OCI-LY7 (cell line): ENCODE measurements at regions not wholly inside any gene's neighbourhood (a gene's known extent, or its start where the extent isn't known, plus 50 kb on each side); places are given as distances from the start of the nearest gene placed in this dataset.

ENCODE experiments used
- BruUV-seq: library from RNA; stranded (reverse); fragments of 400-500 nt; replicated peaks from 2 replicates; lab custom pipeline; 2021; lab: Mats Ljungman, UMichigan
- CTCF ChIA-PET: fragments of 300-600 bp; sonication (Branson Sonifier 250); formaldehyde crosslinking; loops from one replicate; lab custom pipeline; 2022; ENCODE audit warnings: antibody characterized with exemption; ENCODE audit not compliant: unreplicated experiment; lab: Charles Lee
- POLR2A ChIA-PET: fragments of 300-600 bp; sonication (Branson Sonifier 250); formaldehyde crosslinking; loops from one replicate; lab custom pipeline; 2022; ENCODE audit warnings: antibody characterized with exemption; lab: Charles Lee
- DNase-seq: peaks from one replicate; pipeline ENCODE4 v3.0.0-alpha.2; 2015; ENCODE audit warnings: low spot score
- H2AFZ ChIP-seq: fragments of 200-600 bp; sonication (generic), shearing (Covaris generic); 2 replicates; pipeline ENCODE4 v1.6.1; 2014; ENCODE audit warnings: mild to moderate bottlenecking, antibody characterized with exemption, low read length, moderate library complexity
- H3K27ac ChIP-seq: fragments of 200-600 bp; sonication (generic); 2 replicates; pipeline ENCODE4 v1.5.1; 2014; ENCODE audit warnings: mixed run types, low read depth, mild to moderate bottlenecking, moderate library complexity, low read length, inconsistent platforms; ENCODE audit not compliant: poor library complexity, severe bottlenecking
- H3K36me3 ChIP-seq: fragments of 200-600 bp; sonication (generic); 2 replicates; pipeline ENCODE4 v1.6.1; 2014; ENCODE audit warnings: mild to moderate bottlenecking, antibody characterized with exemption, low read length, moderate library complexity, mixed read lengths; ENCODE audit not compliant: insufficient read depth
- H3K4me1 ChIP-seq: fragments of 200-600 bp; sonication (generic); 2 replicates; pipeline ENCODE4 v1.5.1; 2014; ENCODE audit warnings: mild to moderate bottlenecking, low read length; ENCODE audit not compliant: insufficient read depth, poor library complexity, severe bottlenecking
- H3K4me2 ChIP-seq: fragments of 200-600 bp; sonication (generic); 2 replicates; pipeline ENCODE4 v1.6.1; 2014; ENCODE audit warnings: mild to moderate bottlenecking, low read length
- H3K4me3 ChIP-seq: fragments of 200-600 bp; sonication (generic); 2 replicates; pipeline ENCODE4 v1.5.1; 2014; ENCODE audit warnings: mild to moderate bottlenecking, low read depth, low read length; ENCODE audit not compliant: poor library complexity, severe bottlenecking
- H3K79me2 ChIP-seq: fragments of 200-600 bp; sonication (generic); 2 replicates; pipeline ENCODE4 v1.6.1; 2016; ENCODE audit warnings: low read depth, mild to moderate bottlenecking, low read length, moderate library complexity, mixed read lengths; ENCODE audit not compliant: insufficient read depth
- H3K9me2 ChIP-seq: fragments of 200-600 bp; sonication (generic); 2 replicates; pipeline ENCODE4 v1.6.1; 2016; ENCODE audit warnings: mild to moderate bottlenecking, low read length, mixed read lengths; ENCODE audit not compliant: insufficient read depth
- H3K9me3 ChIP-seq: fragments of 200-600 bp; sonication (generic); 2 replicates; pipeline ENCODE4 v1.6.1; 2014; ENCODE audit warnings: mild to moderate bottlenecking, mixed run types, low read length, mixed read lengths
- H4K20me1 ChIP-seq: fragments of 200-600 bp; sonication (generic); 2 replicates; pipeline ENCODE4 v1.6.1; 2014; ENCODE audit warnings: mild to moderate bottlenecking, antibody characterized with exemption, low read length, moderate library complexity, mixed read lengths; ENCODE audit not compliant: insufficient read depth
- EZH2phosphoT487 ChIP-seq: fragments of 200-600 bp; sonication (generic); IDR thresholded peaks from 2 replicates; pipeline ENCODE4 v1.6.1; 2018; ENCODE audit warnings: low read depth, borderline replicate concordance, mild to moderate bottlenecking, mixed run types, antibody characterized with exemption, low read length, moderate library complexity, mixed read lengths
- intact Hi-C: fragments of 100-400 bp; cut with micrococcal nuclease; formaldehyde crosslinking; loops from one replicate; pipeline ENCODE4 v1.10.0; 2022; ENCODE audit not compliant: unreplicated experiment
- TF ChIP-seq, protein P1 (sequence below): fragments of 200-600 bp; sonication (generic); conservative IDR thresholded peaks from 2 replicates; pipeline ENCODE4 v1.5.1; 2014; ENCODE audit warnings: mild to moderate bottlenecking, antibody characterized with exemption, low read length, moderate library complexity, mixed read lengths

DNA sequence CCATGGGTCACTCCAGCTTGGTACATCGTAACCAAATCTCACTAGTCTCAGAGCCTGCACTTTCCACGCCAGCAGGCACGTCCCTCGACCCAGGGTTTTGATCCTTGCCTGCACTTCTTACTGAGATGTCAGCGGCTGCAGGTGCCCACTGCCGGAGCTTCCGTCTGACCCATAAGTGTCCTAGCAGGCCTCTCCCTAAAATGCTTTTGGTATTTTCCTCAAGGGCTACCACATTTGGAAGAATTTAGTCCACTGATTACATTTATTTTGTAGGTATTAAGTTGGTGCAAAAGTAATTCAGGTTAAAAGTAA lies 175.0 kb upstream of the FBXO11 start:
- CTCF ChIA-PET = interaction anchor here (0.6 kb wide), 1 partner anchor 10 kb away, joined by 3 read pairs; no protein-coding TSS in a partner anchor
- Histone ChIP-seq H3K79me2 (no peaks in the 10 kb centered on the region), H3K4me1 (no peaks in the 10 kb centered on the region), H4K20me1 (no peaks in the 10 kb centered on the region), H3K4me2 (no peak overlapping the region), H2AFZ (no peak overlapping the region), H3K9me2 (no peaks in the 10 kb centered on the region), H3K9me3 (no peaks in the 10 kb centered on the region), H3K4me3 (no peak overlapping the region), H3K27ac (no peak overlapping the region), H3K36me3 (no peaks in the 10 kb centered on the region)
- no peak for TF ChIP-seq EZH2phosphoT487
- TF ChIP-seq, protein P1, sequence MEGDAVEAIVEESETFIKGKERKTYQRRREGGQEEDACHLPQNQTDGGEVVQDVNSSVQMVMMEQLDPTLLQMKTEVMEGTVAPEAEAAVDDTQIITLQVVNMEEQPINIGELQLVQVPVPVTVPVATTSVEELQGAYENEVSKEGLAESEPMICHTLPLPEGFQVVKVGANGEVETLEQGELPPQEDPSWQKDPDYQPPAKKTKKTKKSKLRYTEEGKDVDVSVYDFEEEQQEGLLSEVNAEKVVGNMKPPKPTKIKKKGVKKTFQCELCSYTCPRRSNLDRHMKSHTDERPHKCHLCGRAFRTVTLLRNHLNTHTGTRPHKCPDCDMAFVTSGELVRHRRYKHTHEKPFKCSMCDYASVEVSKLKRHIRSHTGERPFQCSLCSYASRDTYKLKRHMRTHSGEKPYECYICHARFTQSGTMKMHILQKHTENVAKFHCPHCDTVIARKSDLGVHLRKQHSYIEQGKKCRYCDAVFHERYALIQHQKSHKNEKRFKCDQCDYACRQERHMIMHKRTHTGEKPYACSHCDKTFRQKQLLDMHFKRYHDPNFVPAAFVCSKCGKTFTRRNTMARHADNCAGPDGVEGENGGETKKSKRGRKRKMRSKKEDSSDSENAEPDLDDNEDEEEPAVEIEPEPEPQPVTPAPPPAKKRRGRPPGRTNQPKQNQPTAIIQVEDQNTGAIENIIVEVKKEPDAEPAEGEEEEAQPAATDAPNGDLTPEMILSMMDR = no peak
- no TSS peak for BruUV-seq
- intact Hi-C loops = loop anchor here (5.0 kb wide), 1 partner anchor 41 kb away; no protein-coding TSS in a partner anchor
- POLR2A ChIA-PET = interaction anchor here (0.8 kb wide), 1 partner anchor 11 kb away, joined by 3 read pairs; no protein-coding TSS in a partner anchor
- no peak for DNase-seq

- TF ChIP-seq EZH2phosphoT487 = no peak
- TF ChIP-seq, protein P1 = no peak
- Histone ChIP-seq H3K9me3 (no peaks in the 10 kb centered on the region), H3K27ac (no peak overlapping the region), H3K4me2 (no peak overlapping the region), H3K36me3 (no peaks in the 10 kb centered on the region), H3K9me2 (no peaks in the 10 kb centered on the region), H3K4me3 (no peak overlapping the region), H3K4me1 (no peaks in the 10 kb centered on the region), H4K20me1 (no peaks in the 10 kb centered on the region), H3K79me2 (no peaks in the 10 kb centered on the region), H2AFZ (no peak overlapping the region)
- no TSS peak for BruUV-seq
- intact Hi-C loops = no loop called here
- POLR2A ChIA-PET = no interaction called here
- CTCF ChIA-PET = no interaction called here
- no peak for DNase-seq
Observed at GRCh38 chr2:48085888-48086287, 179.6 kb upstream of the FBXO11 start.

GRCh38 chr2:48088994-48089393 lies 182.7 kb upstream of the FBXO11 start:
- intact Hi-C loops = no loop called here
- Histone ChIP-seq H3K9me3 (no peaks in the 10 kb centered on the region), H4K20me1 (no peaks in the 10 kb centered on the region), H3K36me3 (no peaks in the 10 kb centered on the region), H2AFZ (no peak overlapping the region), H3K27ac (no peak overlapping the region), H3K4me2 (no peak overlapping the region), H3K4me3 (no peak overlapping the region), H3K9me2 (no peaks in the 10 kb centered on the region), H3K4me1 (no peaks in the 10 kb centered on the region), H3K79me2 (no peaks in the 10 kb centered on the region)
- POLR2A ChIA-PET = interaction anchor here (0.6 to 0.7 kb wide), 2 partner anchors 96 to 140 kb away, joined by 3 to 5 read pairs; no protein-coding TSS in a partner anchor
- CTCF ChIA-PET = no interaction called here
- no peak for TF ChIP-seq EZH2phosphoT487
- TF ChIP-seq, protein P1 = no peak
- no peak for DNase-seq
- no TSS peak for BruUV-seq
